GM12878 (cell line): ENCODE measurements at regions not wholly inside any gene's neighbourhood (a gene's known extent, or its start where the extent isn't known, plus 50 kb on each side); places are given as distances from the start of the nearest gene placed in this dataset.

Experiments used
- ATAC-seq: fragments of 200-7000 bp; cut with Tn5 transposase; 3 replicates; pipeline ENCODE4 v1.9.1; 2020; ENCODE audit warnings: mild to moderate bottlenecking, moderate library complexity
- BruUV-seq: library from RNA; stranded (reverse); fragments of 400-500 nt; replicated peaks from 2 replicates; lab custom pipeline; 2021; lab: Mats Ljungman, UMichigan
- CTCF ChIA-PET: fragments of 300-600 bp; sonication (Branson Sonifier 250); formaldehyde crosslinking; extraction: SDS; loops from one replicate; lab custom pipeline; 2021; ENCODE audit warnings: inconsistent platforms; lab: Yijun Ruan, JAX
- POLR2A ChIA-PET: fragments of 350-600 bp; formaldehyde crosslinking; extraction: SDS; loops from one replicate; lab custom pipeline; 2021; ENCODE audit warnings: inconsistent platforms; lab: Charles Lee
- RAD21 ChIA-PET: fragments of 300-600 bp; sonication (Branson Sonifier 250); formaldehyde crosslinking; loops from one replicate; lab custom pipeline; 2023; ENCODE audit warnings: antibody characterized with exemption; ENCODE audit not compliant: unreplicated experiment; lab: Charles Lee
- SMC1A ChIA-PET: fragments of 300-600 bp; sonication (Branson Sonifier 250); formaldehyde crosslinking; loops from one replicate; lab custom pipeline; 2023; ENCODE audit not compliant: unreplicated experiment, uncharacterized antibody; lab: Charles Lee
- DNase-seq: peaks from one replicate; pipeline ENCODE4 v3.0.0-alpha.2; 2011; ENCODE audit warnings: low read depth, low spot score
- FAIRE-seq: peaks from 3 replicates; lab custom pipeline; 2011; peaks lifted over from hg19 to GRCh38; lab: Jason Lieb, UNC
- H2AFZ ChIP-seq: 2 replicates; pipeline ENCODE4 v1.6.0; 2011; ENCODE audit warnings: low read depth, low read length, control low read depth; ENCODE audit not compliant: control insufficient read depth
- H3K27ac ChIP-seq: 2 replicates; pipeline ENCODE4 v1.5.1; 2011; ENCODE audit warnings: control low read depth; ENCODE audit not compliant: control insufficient read depth, insufficient read depth
- H3K27me3 ChIP-seq, 2 experiments: replicated peaks in 1 of 2; 2 replicates each; pipeline versions ENCODE4 v1.6.0 to v1.6.1; 2011; ENCODE audit warnings: low read length in 1 of 2; ENCODE audit not compliant: control insufficient read depth in 2 of 2, insufficient read depth in 2 of 2
- H3K36me3 ChIP-seq, 2 experiments: 2 replicates each; pipeline ENCODE4 v1.5.1; 2011; ENCODE audit warnings: low read length in 1 of 2; ENCODE audit not compliant: control insufficient read depth in 2 of 2, insufficient read depth in 2 of 2
- H3K4me1 ChIP-seq: 2 replicates; pipeline ENCODE4 v1.6.1; 2011; ENCODE audit warnings: mild to moderate bottlenecking, low read length, moderate library complexity, mixed read lengths; ENCODE audit not compliant: control insufficient read depth, insufficient read depth
- H3K4me2 ChIP-seq: 2 replicates; pipeline ENCODE4 v1.6.0; 2011; ENCODE audit warnings: control low read depth; ENCODE audit not compliant: control insufficient read depth, insufficient read depth
- H3K4me3 ChIP-seq: fragments of 200-600 bp; sonication (generic); 2 replicates; pipeline ENCODE4 v1.5.1; 2016
- H3K79me2 ChIP-seq: 2 replicates; pipeline ENCODE4 v1.6.0; 2011; ENCODE audit warnings: low read length; ENCODE audit not compliant: control insufficient read depth, insufficient read depth
- H3K9ac ChIP-seq: 2 replicates; pipeline ENCODE4 v1.8.0; 2011; ENCODE audit warnings: low read length, control low read depth, mixed read lengths; ENCODE audit not compliant: control insufficient read depth, insufficient read depth
- H3K9me3 ChIP-seq: replicated peaks from 3 replicates; pipeline ENCODE4 v1.5.1; 2011; ENCODE audit warnings: mild to moderate bottlenecking, low read length; ENCODE audit not compliant: control insufficient read depth, insufficient read depth
- H4K20me1 ChIP-seq: 2 replicates; pipeline ENCODE4 v1.6.0; 2011; ENCODE audit not compliant: control insufficient read depth, insufficient read depth
- CBFB ChIP-seq: IDR thresholded peaks from 2 replicates; pipeline ENCODE4 v1.6.1; 2016; ENCODE audit warnings: antibody characterized with exemption, low read depth
- CBX3 ChIP-seq: fragments of 200-600 bp; sonication (generic); IDR thresholded peaks from 2 replicates; pipeline ENCODE4 v1.6.1; 2016; ENCODE audit warnings: low read depth, borderline replicate concordance
- CHD1 ChIP-seq: IDR thresholded peaks from 2 replicates; pipeline ENCODE4 v1.6.1; 2012; ENCODE audit warnings: low read depth, low read length, improper control_type of control experiment
- MTA3 ChIP-seq: IDR thresholded peaks from 2 replicates; pipeline ENCODE4 v1.6.1; 2012; ENCODE audit warnings: low read length, inconsistent platforms, borderline replicate concordance
- NFXL1 ChIP-seq: fragments of 450-650 bp; IDR thresholded peaks from 2 replicates; pipeline ENCODE4 v1.6.1; 2017; ENCODE audit warnings: antibody characterized with exemption, mild to moderate bottlenecking, borderline replicate concordance
- NFYB ChIP-seq: IDR thresholded peaks from 2 replicates; pipeline ENCODE4 v1.6.1; 2011; ENCODE audit warnings: low read depth, mild to moderate bottlenecking, low read length, improper control_type of control experiment, moderate library complexity; ENCODE audit not compliant: insufficient read depth
- RELB ChIP-seq: fragments of 450-650 bp; IDR thresholded peaks from 2 replicates; pipeline ENCODE4 v1.6.1; 2017; ENCODE audit warnings: low read depth, mild to moderate bottlenecking, moderate library complexity
- STAT3 ChIP-seq: IDR thresholded peaks from 2 replicates; pipeline ENCODE4 v1.6.1; 2011; ENCODE audit warnings: low read depth, low read length, improper control_type of control experiment
- SUPT20H ChIP-seq: IDR thresholded peaks from 2 replicates; pipeline ENCODE4 v1.6.1; 2011; ENCODE audit warnings: low read depth, mild to moderate bottlenecking, low read length, moderate library complexity, borderline replicate concordance; ENCODE audit not compliant: control insufficient read depth
- ZNF274 ChIP-seq: IDR thresholded peaks from one replicate; pipeline ENCODE4 v1.8.0; 2011; ENCODE audit not compliant: insufficient read length, insufficient read depth
- WGBS: methylation state at CpG from one replicate; pipeline ENCODE4 v1.1.6; 2016; ENCODE audit warnings: low lambda C conversion rate; ENCODE audit not compliant: insufficient replicate concordance, insufficient coverage; ENCODE audit errors: missing lambda C conversion rate; 5-methylcytosine and 5-hydroxymethylcytosine counted together
- in situ Hi-C: fragments of 300-500 bp; cut with MboI; formaldehyde crosslinking; loops from 9 replicates; pipeline ENCODE4 v1.14.3; 2018; ENCODE audit warnings: mixed read lengths
- intact Hi-C: fragments of 100-400 bp; cut with micrococcal nuclease; formaldehyde crosslinking; loops from one replicate; pipeline ENCODE4 v1.14.2; 2022; ENCODE audit not compliant: unreplicated experiment

DNA sequence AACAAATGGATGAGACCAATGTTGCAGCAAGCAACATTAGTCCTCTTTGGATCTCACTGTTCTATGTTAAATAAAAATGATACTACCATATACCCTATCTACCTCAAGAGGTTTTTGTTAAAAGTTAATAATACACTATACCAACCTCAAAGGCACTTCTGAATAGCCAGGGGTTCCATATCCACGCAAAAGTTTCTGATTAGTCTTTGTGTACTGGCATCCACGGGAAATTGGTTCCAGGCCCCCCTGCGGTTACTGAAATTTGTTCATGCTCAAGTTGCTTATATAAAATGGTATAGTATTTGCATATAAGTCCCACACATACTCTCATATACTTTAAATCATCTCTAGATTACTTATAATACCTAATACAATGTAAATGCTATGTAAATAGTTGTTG is 585.7 kb downstream of the INSC start:
- TF ChIP-seq STAT3, result no peak
- no peak for TF ChIP-seq MTA3
- TF ChIP-seq SUPT20H, result no peak
- Histone ChIP-seq H2AFZ (no peak overlapping the region), H3K9me3 (no peaks in the 10 kb centered on the region), H3K4me2 (no peak overlapping the region), H3K4me3 (no peak overlapping the region), H3K27me3 (no peaks in the 10 kb centered on the region), H3K27ac (no peak overlapping the region), H3K36me3 (no peaks in the 10 kb centered on the region), H3K9ac (no peak overlapping the region), H3K79me2 (no peaks in the 10 kb centered on the region), H3K4me1 (no peaks in the 10 kb centered on the region), H4K20me1 (no peaks in the 10 kb centered on the region)
- ChIA-PET POLR2A (no interaction called here), SMC1A (no interaction called here), CTCF (no interaction called here), RAD21 (no interaction called here)
- no peak for DNase-seq
- 25% methylated on average over 3 of the region's 3 CpGs for WGBS
- ATAC-seq, result no peak
- no peak for FAIRE-seq
- BruUV-seq, result no TSS peak
- intact Hi-C loops (no loop called here), in situ Hi-C loops (no loop called here)

- H3K9ac ChIP-seq, result no peak overlapping the region
- H3K4me3 ChIP-seq, result no peak overlapping the region
- in situ Hi-C loops, result no loop called here
- SMC1A ChIA-PET, result no interaction called here
- H3K79me2 ChIP-seq, result no peaks in the 10 kb centered on the region
- H3K36me3 ChIP-seq, result no peaks in the 10 kb centered on the region
- DNase-seq (no peak), FAIRE-seq (no peak), ATAC-seq (no peak)
- no peak for TF ChIP-seq RELB
- no peak for TF ChIP-seq NFXL1
- no peak for TF ChIP-seq CHD1
- TF ChIP-seq CBX3, result no peak
- no peak for TF ChIP-seq NFYB
- TF ChIP-seq CBFB, result no peak
- no peak for TF ChIP-seq ZNF274
- CTCF ChIA-PET, result no interaction called here
- no TSS peak for BruUV-seq
- no peak overlapping the region for H3K27ac ChIP-seq
- H3K9me3 ChIP-seq, result no peaks in the 10 kb centered on the region
- no peaks in the 10 kb centered on the region for H4K20me1 ChIP-seq
- no peaks in the 10 kb centered on the region for H3K27me3 ChIP-seq
- H2AFZ ChIP-seq, result no peak overlapping the region
- POLR2A ChIA-PET, result no interaction called here
- RAD21 ChIA-PET, result no interaction called here
- intact Hi-C loops, result no loop called here
- H3K4me2 ChIP-seq, result no peak overlapping the region
- no peaks in the 10 kb centered on the region for H3K4me1 ChIP-seq
- 0% methylated on average over 1 of the region's 1 CpG for WGBS
These were observed 589.3 kb downstream of the INSC start for GRCh38 chr11:15704064-15704463.
